ENCODE measurements at regions not wholly inside any gene's neighbourhood (a gene's known extent, or its start where the extent isn't known, plus 50 kb on each side); places are given as distances from the start of the nearest gene placed in this dataset.

DNA sequence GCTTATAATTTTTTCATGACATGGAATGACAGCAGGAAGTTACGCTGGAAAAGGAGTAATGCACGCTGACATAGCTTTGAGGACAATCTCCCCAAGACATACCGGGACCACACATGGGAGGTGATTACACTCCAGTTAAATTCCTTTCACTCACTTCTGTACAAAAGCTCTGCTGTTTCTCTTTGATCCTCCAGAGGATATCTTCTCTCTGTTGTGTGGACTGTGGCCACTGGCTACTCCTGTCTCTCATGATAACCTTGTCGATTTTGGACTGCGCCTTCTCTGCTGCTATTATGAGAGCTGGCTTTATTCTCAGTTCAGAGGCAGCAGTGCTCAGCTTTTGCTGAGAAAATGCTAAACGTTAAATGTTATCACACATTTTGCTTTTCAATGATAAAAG is 464.6 kb downstream of the FGF9 start:
- no peaks in the 10 kb centered on the region for H3K9me3 ChIP-seq (ENCODE audit: control insufficient read depth, low read depth, low read length)
- no peaks in the 10 kb centered on the region for H3K4me1 ChIP-seq (ENCODE audit: control insufficient read depth, extremely low read depth, insufficient read depth, low read length)
- H3K79me2 ChIP-seq (ENCODE audit: control insufficient read depth, insufficient read depth, low read length) = no peaks in the 10 kb centered on the region
- no peak overlapping the region for H3K4me2 ChIP-seq (ENCODE audit: control insufficient read depth, extremely low read depth, insufficient read depth, low read depth, low read length)
- TF ChIP-seq EZH2 (IDR thresholded peaks at IDR 0.05; ENCODE audit: low read length) = no peak
- TF ChIP-seq, protein P1, sequence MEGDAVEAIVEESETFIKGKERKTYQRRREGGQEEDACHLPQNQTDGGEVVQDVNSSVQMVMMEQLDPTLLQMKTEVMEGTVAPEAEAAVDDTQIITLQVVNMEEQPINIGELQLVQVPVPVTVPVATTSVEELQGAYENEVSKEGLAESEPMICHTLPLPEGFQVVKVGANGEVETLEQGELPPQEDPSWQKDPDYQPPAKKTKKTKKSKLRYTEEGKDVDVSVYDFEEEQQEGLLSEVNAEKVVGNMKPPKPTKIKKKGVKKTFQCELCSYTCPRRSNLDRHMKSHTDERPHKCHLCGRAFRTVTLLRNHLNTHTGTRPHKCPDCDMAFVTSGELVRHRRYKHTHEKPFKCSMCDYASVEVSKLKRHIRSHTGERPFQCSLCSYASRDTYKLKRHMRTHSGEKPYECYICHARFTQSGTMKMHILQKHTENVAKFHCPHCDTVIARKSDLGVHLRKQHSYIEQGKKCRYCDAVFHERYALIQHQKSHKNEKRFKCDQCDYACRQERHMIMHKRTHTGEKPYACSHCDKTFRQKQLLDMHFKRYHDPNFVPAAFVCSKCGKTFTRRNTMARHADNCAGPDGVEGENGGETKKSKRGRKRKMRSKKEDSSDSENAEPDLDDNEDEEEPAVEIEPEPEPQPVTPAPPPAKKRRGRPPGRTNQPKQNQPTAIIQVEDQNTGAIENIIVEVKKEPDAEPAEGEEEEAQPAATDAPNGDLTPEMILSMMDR (optimal IDR thresholded peaks at IDR 0.05 in 1 of 3, IDR thresholded peaks at IDR 0.05 in 1 of 3, conservative IDR thresholded peaks at IDR 0.05 in 1 of 3; ENCODE audit: extremely low read depth in 1 of 3, insufficient read depth in 2 of 3, low read length in 3 of 3) = no peak
- H3K27ac ChIP-seq (ENCODE audit: control insufficient read depth, insufficient read depth, low read length) = no peak overlapping the region
- dilution Hi-C loops (cut with MboI; ENCODE audit: extremely low pct_ligation_motif_present, low sequenced_read_pairs) = no loop called here
- FAIRE-seq (no peak), DNase-seq (ENCODE audit: low read depth, low spot score) (no peak)
- no peaks in the 10 kb centered on the region for H3K9me1 ChIP-seq (ENCODE audit: control insufficient read depth, extremely low read depth, insufficient read depth, low read length)
- H3K4me3 ChIP-seq (ENCODE audit: control insufficient read depth in 2 of 3, extremely low read depth in 1 of 3, insufficient read depth in 2 of 3, low read depth in 1 of 3, low read length in 3 of 3) = no peak overlapping the region
- no peaks in the 10 kb centered on the region for H4K20me1 ChIP-seq (ENCODE audit: control insufficient read depth, extremely low read depth, insufficient read depth, low read length)
- no peak overlapping the region for H3K9ac ChIP-seq (ENCODE audit: control insufficient read depth, extremely low read depth, insufficient read depth, low read length)
- H3K36me3 ChIP-seq (ENCODE audit: control insufficient read depth in 2 of 2, extremely low read depth in 1 of 2, insufficient read depth in 2 of 2, low read length in 2 of 2) = no peaks in the 10 kb centered on the region
- no peaks in the 10 kb centered on the region for H3K27me3 ChIP-seq (ENCODE audit: control insufficient read depth, extremely low read depth, insufficient read depth, low read length)
- no peak overlapping the region for H2AFZ ChIP-seq (ENCODE audit: control insufficient read depth, low read length)

DNA sequence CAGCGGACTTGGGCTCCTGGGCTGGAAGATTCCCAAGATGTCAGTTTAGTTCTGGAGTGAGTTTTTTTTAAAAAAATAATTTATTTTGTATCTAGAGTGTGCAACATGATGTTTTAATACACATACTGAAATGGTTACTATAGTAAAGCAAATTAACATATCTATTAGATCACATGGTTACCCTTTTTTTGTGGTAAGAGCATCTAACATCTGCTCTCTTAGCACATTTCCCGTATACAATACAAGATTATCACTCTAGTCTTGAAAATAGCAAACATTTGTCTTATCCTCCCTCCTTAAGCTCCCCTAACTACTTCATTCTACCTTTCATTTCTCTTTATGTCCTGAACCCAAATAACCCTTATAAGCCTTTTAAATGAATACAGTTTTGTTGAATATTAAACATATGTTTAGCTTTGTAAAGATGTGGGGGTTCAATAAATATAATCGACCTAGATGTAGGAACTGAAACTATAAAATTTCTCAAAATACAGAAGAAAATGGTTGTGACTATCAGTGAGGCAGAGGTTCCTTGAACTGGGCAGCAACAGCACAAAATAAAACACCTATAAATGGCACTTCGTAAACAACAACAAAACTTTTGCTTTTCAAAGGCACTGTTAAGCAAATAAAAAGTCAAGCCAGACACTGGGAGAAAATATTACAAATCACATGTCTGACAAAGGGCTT is 466.6 kb downstream of the FGF9 start:
- H3K9ac ChIP-seq (ENCODE audit: control insufficient read depth, extremely low read depth, insufficient read depth, low read length) = no peak overlapping the region
- no peaks in the 10 kb centered on the region for H3K27me3 ChIP-seq (ENCODE audit: control insufficient read depth, extremely low read depth, insufficient read depth, low read length)
- no peak overlapping the region for H2AFZ ChIP-seq (ENCODE audit: control insufficient read depth, low read length)
- H3K4me3 ChIP-seq (ENCODE audit: control insufficient read depth in 2 of 3, extremely low read depth in 1 of 3, insufficient read depth in 2 of 3, low read depth in 1 of 3, low read length in 3 of 3) = no peak overlapping the region
- no peaks in the 10 kb centered on the region for H3K4me1 ChIP-seq (ENCODE audit: control insufficient read depth, extremely low read depth, insufficient read depth, low read length)
- dilution Hi-C loops (cut with MboI; ENCODE audit: extremely low pct_ligation_motif_present, low sequenced_read_pairs) = no loop called here
- no peak overlapping the region for H3K27ac ChIP-seq (ENCODE audit: control insufficient read depth, insufficient read depth, low read length)
- TF ChIP-seq, protein P1 (optimal IDR thresholded peaks at IDR 0.05 in 1 of 3, IDR thresholded peaks at IDR 0.05 in 1 of 3, conservative IDR thresholded peaks at IDR 0.05 in 1 of 3; ENCODE audit: extremely low read depth in 1 of 3, insufficient read depth in 2 of 3, low read length in 3 of 3) = no peak
- TF ChIP-seq EZH2 (IDR thresholded peaks at IDR 0.05; ENCODE audit: low read length) = no peak
- no peaks in the 10 kb centered on the region for H3K9me1 ChIP-seq (ENCODE audit: control insufficient read depth, extremely low read depth, insufficient read depth, low read length)
- H3K9me3 ChIP-seq (ENCODE audit: control insufficient read depth, low read depth, low read length) = no peaks in the 10 kb centered on the region
- FAIRE-seq = no peak
- no peaks in the 10 kb centered on the region for H3K79me2 ChIP-seq (ENCODE audit: control insufficient read depth, insufficient read depth, low read length)
- no peak overlapping the region for H3K4me2 ChIP-seq (ENCODE audit: control insufficient read depth, extremely low read depth, insufficient read depth, low read depth, low read length)
- no peak for DNase-seq (ENCODE audit: low read depth, low spot score)
- H4K20me1 ChIP-seq (ENCODE audit: control insufficient read depth, extremely low read depth, insufficient read depth, low read length) = no peaks in the 10 kb centered on the region
- H3K36me3 ChIP-seq (ENCODE audit: control insufficient read depth in 2 of 2, extremely low read depth in 1 of 2, insufficient read depth in 2 of 2, low read length in 2 of 2) = no peaks in the 10 kb centered on the region

Measured in keratinocyte (primary cell).